BJ (cell line): ENCODE measurements at regions not wholly inside any gene's neighbourhood (a gene's known extent, or its start where the extent isn't known, plus 50 kb on each side); places are given as distances from the start of the nearest gene placed in this dataset.

Experiments used
- CTCF ChIA-PET: fragments of 350-600 bp; formaldehyde crosslinking; extraction: SDS; loops from one replicate; lab custom pipeline; 2021; ENCODE audit warnings: antibody characterized with exemption, inconsistent platforms; lab: Yijun Ruan, JAX
- POLR2A ChIA-PET: fragments of 300-600 bp; sonication (Branson Sonifier 250); formaldehyde crosslinking; extraction: SDS; loops from one replicate; lab custom pipeline; 2021; ENCODE audit warnings: antibody characterized with exemption; lab: Charles Lee
- DNase-seq: peaks from one replicate; pipeline ENCODE4 v3.0.0-alpha.2; 2011; ENCODE audit warnings: low read depth
- H3K27me3 ChIP-seq: 2 replicates; pipeline ENCODE4 v1.6.0; 2011; ENCODE audit warnings: low read length; ENCODE audit not compliant: control insufficient read depth, insufficient read depth
- H3K36me3 ChIP-seq: 2 replicates; pipeline ENCODE4 v1.5.1; 2011; ENCODE audit warnings: low read length; ENCODE audit not compliant: control insufficient read depth, insufficient read depth
- H3K4me3 ChIP-seq: 2 replicates; pipeline ENCODE4 v1.5.1; 2011; ENCODE audit warnings: low read depth, mild to moderate bottlenecking, control low read depth, low read length
- TF ChIP-seq, protein P1 (sequence below): IDR thresholded peaks from 2 replicates; pipeline ENCODE4 v1.5.1; 2011; ENCODE audit warnings: low read depth, mild to moderate bottlenecking, control low read depth, inconsistent platforms, low read length, moderate library complexity; ENCODE audit not compliant: insufficient read depth

GRCh38 chr2:7879483-7879835 is 802.4 kb upstream of the ID2 start:
- ChIA-PET POLR2A (no interaction called here), CTCF (interaction anchor here (1.0 kb wide), 1 partner anchor 9 kb away, joined by 4 read pairs; no protein-coding TSS in a partner anchor)
- H3K4me3 ChIP-seq = no peak overlapping the region
- H3K27me3 ChIP-seq = no peaks in the 10 kb centered on the region
- TF ChIP-seq, protein P1, sequence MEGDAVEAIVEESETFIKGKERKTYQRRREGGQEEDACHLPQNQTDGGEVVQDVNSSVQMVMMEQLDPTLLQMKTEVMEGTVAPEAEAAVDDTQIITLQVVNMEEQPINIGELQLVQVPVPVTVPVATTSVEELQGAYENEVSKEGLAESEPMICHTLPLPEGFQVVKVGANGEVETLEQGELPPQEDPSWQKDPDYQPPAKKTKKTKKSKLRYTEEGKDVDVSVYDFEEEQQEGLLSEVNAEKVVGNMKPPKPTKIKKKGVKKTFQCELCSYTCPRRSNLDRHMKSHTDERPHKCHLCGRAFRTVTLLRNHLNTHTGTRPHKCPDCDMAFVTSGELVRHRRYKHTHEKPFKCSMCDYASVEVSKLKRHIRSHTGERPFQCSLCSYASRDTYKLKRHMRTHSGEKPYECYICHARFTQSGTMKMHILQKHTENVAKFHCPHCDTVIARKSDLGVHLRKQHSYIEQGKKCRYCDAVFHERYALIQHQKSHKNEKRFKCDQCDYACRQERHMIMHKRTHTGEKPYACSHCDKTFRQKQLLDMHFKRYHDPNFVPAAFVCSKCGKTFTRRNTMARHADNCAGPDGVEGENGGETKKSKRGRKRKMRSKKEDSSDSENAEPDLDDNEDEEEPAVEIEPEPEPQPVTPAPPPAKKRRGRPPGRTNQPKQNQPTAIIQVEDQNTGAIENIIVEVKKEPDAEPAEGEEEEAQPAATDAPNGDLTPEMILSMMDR = no peak
- no peak for DNase-seq
- no peaks in the 10 kb centered on the region for H3K36me3 ChIP-seq

DNA sequence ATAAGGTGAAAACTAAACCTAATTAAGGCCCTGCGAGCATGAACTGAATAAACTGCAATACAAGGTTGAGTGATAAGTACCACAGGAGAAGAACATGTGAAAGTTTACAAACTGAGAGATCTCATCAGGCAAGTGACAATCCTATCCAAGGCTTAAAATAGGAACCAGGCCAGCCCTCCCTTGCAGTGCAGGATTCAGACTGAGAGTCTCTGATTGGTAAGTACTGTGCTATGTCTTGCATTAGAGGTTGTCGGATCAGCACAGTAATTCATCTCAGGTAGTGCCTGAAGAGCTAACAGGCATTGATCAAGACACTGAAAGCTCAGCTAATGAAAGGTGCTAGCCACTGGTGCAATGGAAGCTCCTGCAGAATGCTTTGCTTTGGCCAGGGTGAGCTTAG is 801.7 kb upstream of the ID2 start:
- no peaks in the 10 kb centered on the region for H3K36me3 ChIP-seq
- CTCF ChIA-PET = interaction anchor here (1.0 kb wide), 1 partner anchor 10 kb away, joined by 4 read pairs; no protein-coding TSS in a partner anchor

DNA sequence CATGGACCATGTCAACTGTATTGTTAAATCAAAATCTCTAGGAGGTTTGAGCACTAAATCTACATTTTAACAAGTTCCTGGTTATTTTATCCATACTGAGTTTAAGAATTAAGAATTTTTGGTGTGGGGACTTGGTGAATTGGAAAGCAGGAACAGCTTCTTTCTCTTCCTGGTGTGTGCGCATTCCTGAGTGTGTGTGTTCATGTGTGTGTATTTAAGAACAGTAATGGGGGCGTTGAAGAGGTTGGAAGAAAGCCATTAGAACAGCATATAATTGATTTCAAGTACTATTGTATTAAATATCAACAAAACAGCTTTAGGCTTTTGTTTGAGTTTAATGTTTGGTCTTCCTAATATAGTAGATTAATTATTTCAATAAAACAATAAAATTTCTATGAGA is 801.3 kb upstream of the ID2 start:
- DNase-seq = no peak
- TF ChIP-seq, protein P1 = no peak
- ChIA-PET POLR2A (no interaction called here), CTCF (no interaction called here)
- Histone ChIP-seq H3K36me3 (no peaks in the 10 kb centered on the region), H3K27me3 (no peaks in the 10 kb centered on the region), H3K4me3 (no peak overlapping the region)

More for the DNA sequence above, 801.7 kb upstream of the ID2 start:
- TF ChIP-seq, protein P1 = no peak
- no peak for DNase-seq
- no peak overlapping the region for H3K4me3 ChIP-seq
- no peaks in the 10 kb centered on the region for H3K27me3 ChIP-seq
- POLR2A ChIA-PET = no interaction called here

GRCh38 chr2:7881063-7881462 is 800.8 kb upstream of the ID2 start:
- TF ChIP-seq, protein P1 = no peak
- ChIA-PET POLR2A (no interaction called here), CTCF (no interaction called here)
- Histone ChIP-seq H3K27me3 (no peaks in the 10 kb centered on the region), H3K4me3 (no peak overlapping the region), H3K36me3 (no peaks in the 10 kb centered on the region)
- no peak for DNase-seq

- POLR2A ChIA-PET = no interaction called here
- TF ChIP-seq, protein P1 = no peak
- H3K4me3 ChIP-seq = no peak overlapping the region
- DNase-seq = no peak
- H3K27me3 ChIP-seq = no peaks in the 10 kb centered on the region
- CTCF ChIA-PET = interaction anchor here (1.0 kb wide), 1 partner anchor 12 kb away, joined by 4 read pairs; no protein-coding TSS in a partner anchor
- H3K36me3 ChIP-seq = no peaks in the 10 kb centered on the region
Measured at GRCh38 chr2:7881466-7881865, 800.4 kb upstream of the ID2 start.
